ENCODE measurements at regions not wholly inside any gene's neighbourhood (a gene's known extent, or its start where the extent isn't known, plus 50 kb on each side); places are given as distances from the start of the nearest gene placed in this dataset.
"Not testable (repeated sequence)": the region's sequence is repeated elsewhere in the genome, so short reads cannot be mapped to it uniquely, and the experiment has no call there.

DNA sequence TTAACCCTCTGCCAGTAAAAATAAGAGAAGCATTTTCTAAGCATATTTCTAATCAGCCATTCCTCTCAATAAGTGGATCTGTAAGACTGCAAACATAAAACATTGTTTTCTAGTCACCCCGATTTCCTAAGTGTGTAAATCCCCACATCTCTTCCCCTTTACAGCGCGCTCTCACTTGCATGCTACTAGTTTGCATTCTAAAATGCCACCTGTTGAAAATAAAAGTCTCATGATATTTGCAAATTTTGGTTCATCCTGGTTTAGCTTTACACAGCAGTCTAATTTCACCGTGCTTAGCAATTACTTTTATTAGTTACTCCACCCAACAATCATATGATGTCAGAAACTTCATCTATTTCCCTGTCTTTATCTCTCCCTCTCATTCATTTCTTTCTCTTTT lies 1230.7 kb upstream of the ZEB2 start:
- no peak for DNase-seq

DNA sequence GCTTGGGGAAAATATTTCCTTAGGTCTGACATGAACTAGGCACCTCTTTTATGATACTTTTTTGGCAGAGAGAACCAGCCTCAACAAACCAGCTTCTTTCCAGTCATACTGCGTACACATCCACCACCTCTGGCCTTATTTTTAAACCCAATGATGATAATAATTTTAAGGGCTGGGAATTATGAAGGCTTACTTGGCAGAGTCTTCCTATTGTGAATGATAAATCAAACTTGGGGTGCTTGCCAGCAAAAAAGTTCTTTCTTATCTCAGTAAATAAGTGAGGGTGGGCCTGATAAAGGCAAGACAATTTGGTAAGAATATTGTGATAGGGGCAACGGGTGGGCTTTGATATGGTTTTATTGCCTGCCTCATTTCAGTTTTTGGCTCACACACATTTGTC lies 1230.2 kb upstream of the ZEB2 start:
- no peak for DNase-seq

DNA sequence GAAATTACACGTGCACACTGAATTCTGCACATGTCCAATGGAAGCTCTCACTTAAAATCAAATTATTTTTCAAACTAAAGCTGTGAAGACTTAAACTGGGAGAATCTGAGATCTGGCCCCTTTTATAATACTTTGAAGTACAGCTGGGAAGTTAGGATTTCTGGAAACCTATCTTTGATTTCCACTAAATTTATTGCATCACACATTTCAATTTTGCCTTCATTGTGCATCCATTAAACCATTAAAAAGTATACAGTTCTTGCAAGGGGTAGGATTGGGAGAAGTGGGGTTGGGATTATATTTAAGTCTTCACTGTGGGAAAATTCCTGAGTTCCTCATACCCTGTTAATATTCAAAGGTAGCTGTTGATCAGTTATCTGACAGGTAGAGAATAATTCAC lies 1229.6 kb upstream of the ZEB2 start:
- no peak for DNase-seq

DNA sequence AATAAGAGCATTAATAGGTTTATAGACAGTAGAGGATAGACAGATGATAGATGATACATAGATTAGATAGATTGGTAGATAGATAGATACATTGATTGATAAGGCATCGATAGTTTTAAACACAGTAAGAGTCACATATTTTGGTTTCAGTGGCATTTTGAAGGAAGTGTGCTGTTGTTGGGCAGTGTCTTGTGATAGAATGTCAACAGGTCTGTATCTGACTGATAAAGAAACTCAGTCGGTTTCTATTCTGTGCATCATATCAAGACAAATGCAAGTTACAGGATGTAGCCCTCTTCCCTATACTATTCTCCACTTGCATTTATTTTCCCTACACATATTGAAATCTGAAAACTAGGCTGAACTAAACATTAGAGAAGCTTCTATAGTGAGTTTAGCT lies 1229.0 kb upstream of the ZEB2 start:
- DNase-seq = no peak

DNA sequence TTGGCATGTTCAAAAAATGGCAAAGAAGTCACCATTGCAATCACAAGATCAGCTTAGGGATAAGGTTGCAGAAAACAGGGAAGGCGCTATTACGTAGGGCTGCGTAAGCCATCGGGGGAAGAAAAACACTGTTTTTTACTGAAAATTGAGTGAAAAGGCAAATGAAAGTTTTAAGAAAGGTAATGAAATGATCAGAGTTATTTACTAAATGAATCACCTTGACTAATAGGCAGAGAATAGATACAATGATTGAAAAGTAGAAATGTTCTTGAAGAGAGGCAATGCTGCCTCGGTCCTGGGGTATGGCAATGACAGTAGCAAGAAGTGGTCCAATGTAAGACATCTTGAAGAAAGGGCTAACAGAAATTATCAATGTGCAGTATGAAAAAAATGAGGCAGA lies 1227.8 kb upstream of the ZEB2 start:
- DNase-seq = no peak

DNA sequence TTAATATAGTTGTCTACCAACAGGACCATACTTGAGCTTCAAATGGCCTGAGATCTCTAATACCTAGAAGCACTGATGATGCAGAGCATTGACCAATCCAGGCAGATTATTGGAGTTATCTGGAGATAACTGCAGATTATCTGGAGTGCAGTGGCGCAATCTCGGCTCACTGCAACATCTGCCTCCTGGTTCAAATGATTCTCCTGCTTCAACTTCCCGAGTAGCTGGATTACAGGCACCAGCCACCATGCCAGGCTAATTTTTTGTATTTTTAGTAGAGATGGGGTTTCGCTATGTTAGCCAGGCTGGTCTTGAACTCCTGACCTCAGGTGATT lies 1225.4 kb upstream of the ZEB2 start:
- not testable (repeated sequence) for DNase-seq

DNA sequence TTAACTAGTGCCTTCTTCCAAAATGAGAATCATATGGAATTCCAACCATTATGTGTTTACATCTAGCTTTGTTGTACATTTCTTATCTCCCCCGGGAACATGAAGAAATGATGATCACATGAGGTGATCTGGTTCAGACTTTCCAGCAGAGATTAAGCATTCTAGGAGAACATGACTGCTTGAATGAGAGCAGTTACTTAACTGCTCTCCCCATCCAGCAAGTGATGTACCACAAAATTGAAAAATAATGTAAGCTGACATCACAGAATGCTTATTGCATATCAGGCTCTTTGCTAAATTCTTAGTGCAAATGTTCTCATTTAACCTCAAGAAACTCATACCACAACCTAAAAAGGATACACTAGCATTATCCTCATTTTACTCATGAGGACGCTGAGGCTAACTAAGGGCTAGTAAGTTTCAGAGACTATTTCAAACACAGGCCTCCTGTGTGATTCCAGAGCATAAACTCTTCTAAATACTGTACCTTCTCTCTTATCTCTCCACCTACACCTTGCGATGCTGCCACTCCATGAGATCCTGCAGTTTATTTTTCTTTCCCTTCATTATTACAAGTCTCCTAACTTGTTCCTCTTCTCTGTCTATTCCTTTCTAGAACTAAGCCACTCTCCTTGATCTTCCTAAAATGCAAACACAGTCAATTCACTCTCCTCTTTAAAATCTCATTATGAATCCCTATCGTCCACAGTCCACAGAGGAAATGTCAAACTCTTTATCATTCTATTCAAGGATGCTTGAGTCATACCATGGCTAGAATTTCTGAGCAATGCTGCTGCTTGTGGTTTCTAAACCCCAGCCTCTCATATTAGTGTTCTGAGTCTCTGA lies 1224.8 kb upstream of the ZEB2 start:
- no peak for DNase-seq

DNA sequence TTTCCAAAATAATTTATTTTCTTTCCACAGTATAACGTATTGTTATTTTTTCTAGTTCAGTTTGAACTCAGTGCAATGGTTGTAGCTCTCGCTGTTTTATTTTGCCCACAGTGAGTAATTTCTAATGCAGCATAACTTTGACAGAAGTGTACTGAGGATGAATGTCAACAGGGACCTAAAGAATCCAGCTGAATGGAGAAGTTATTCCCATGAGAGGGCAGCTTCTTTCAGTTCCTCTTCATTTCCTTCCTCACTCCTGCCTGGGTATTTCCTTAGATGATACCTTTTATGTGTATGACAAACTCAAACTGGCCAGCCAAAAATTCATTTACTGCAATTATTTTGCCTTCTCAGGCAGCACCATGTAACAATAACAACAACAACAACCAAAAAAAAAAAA lies 1223.1 kb upstream of the ZEB2 start:
- DNase-seq = peak; percentile 8

DNA sequence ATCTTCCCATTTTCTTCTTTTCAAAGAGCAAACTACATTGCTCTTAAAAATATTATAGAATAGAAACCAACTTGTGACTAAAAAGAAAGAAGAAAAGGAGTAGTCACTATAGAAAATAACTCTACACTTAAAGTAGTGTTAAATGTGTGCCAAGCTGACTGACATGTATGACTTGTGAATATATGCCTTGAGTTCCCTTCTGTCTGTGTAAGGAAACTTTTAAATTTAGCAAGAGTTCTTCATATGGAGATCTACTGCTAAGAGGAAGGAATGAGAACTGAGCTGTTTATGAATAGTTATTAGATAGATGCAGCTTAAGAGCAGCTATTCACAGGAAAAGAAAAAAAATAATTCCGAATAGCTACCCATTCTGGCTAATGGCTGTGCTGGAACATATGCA lies 1221.7 kb upstream of the ZEB2 start:
- DNase-seq = no peak

DNA sequence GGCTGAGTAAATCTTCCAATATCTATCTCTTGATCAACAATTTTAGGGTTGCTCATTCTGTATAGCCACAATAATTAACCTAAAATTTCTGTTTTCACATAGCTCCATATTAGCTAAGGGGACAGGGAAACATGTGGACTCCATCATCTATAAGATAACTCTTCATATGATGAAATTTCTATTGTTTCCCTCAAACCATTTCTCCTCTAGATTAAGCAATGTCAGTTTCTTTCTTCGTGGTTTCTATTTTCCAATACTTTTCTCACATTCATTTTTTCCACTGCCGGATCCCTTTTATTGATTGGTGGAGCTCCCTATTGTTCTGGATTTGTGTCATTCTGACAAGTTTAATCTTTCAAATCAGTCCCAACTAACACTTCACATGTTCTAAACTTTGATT lies 1221.3 kb upstream of the ZEB2 start:
- no peak for DNase-seq

DNA sequence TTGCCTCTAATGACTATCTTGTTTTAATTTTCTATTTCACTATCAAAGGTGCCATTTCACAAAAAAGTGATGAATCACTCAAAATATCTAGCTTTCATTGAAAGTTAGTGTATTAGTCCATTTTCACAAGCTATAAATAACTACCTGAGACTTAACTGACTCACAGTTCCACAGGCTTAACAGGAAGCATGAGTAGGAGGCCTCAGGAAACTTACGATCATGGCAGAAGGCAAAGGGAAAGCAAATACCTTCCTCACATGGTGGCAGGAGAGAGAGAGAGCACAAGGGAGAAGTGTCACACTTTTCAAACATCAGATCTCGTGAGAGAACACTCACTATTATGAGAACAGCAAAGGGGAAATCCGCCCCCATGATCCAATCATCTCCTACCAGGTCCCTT lies 1220.4 kb upstream of the ZEB2 start:
- DNase-seq = no peak

DNA sequence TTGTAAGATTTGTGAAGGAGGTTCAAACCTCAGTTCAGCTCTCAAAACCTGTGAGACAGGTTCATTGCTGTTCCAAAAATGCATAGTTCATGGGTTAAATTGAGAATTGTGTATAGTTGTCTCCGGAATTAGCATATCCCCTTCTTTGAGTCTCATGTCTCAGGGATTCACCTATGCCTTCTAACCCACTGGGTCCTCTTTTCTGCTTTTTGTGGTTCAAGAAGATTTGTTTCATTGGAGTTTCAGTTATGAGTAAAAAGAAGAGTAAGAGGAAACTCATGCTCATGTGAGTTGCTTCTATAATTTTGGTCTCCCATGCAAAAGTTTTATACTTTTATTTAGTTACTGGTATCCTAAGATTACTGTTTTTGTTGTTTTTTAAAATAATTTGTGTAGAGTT lies 1219.8 kb upstream of the ZEB2 start:
- no peak for DNase-seq

DNA sequence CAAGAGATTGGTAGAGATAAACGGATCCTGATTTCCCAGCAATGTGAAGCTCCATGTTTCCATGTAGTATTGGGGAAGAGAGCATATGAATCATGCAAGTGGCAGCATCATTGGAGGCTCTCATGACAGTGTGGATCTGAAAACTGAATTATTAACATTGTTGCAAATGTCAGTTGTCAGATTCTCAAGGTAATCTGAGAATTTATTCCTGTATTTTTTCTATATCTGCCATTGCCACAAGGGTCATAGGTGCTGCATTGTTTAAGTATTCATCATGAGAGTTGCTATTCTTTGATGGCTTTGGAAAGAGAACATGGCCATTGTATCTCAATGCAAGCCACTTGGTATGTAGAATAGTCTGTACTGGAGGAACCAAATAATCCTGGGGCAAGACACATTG lies 1217.0 kb upstream of the ZEB2 start:
- DNase-seq = no peak

DNA sequence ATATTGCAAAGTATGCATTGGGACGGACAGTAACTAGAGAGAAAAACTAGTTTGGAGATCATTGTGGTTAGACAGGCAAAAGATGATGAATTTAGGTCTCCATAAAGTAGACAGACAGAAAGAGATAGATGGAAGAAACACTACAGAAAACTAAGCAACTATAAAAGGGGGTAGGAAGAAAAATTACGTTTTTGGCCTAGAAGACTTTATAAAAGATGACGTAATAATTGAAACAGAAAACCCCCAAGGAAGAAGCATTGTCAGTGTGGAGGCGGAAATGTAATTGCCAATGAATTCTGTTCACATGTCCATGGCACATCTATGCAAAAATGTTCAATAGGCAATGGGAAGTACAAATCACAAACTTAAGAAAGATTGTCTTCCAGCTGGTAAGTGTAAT lies 1211.5 kb upstream of the ZEB2 start:
- DNase-seq = no peak

DNA sequence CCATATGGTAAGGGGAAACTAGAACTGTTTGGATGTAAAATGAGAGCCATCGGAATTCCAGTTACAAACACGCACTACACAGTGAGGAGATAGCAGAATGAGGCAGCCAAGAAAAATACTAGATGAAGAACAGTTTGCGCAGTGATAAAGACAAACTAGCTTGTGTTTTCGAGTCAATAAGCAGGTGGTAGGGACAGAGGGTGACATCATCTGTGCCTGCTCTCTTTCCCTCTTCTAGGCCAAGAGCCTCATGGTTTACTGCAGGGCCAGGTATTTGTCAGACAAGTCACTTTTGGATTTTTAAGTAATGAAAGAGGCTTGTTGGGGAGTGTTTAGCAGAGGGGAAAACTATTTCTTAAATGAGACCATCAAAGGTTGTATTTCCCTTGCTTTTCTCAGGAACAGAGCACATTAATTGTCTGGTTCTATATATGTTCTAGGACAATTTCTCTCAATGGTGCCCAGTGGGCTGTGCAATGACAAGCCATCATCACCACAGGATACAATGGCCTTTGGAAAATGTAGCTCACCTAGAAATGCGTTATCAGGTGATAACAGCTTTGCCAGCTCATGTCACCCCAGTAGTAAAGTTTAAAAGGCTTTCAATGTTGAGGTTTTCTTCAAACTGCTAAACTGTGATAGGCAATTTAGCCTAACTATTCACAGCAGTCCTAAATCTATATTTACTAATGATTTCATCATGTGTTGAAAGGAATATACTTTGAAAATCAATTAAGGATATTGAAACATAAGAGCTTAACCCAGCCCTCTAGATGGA lies 1210.3 kb upstream of the ZEB2 start:
- no peak for DNase-seq

DNA sequence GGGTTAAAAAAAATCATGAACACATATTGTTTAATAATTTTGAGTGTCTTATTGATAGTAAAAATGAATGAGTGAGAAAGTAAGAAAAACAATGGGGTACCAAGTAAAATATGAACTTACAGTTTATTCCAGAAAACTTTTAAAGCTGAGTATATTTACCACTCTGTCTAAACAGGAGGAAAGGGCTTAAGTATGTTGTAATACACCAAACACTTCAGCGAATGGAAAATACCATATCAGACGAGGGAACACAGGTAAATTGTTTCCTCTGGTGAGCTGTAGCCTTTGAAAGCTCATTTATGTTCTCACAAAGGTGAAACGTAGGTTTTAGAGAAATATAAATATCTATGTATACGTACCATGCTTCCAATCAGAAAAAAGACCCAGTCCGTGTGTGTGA lies 1209.6 kb upstream of the ZEB2 start:
- DNase-seq = no peak

DNA sequence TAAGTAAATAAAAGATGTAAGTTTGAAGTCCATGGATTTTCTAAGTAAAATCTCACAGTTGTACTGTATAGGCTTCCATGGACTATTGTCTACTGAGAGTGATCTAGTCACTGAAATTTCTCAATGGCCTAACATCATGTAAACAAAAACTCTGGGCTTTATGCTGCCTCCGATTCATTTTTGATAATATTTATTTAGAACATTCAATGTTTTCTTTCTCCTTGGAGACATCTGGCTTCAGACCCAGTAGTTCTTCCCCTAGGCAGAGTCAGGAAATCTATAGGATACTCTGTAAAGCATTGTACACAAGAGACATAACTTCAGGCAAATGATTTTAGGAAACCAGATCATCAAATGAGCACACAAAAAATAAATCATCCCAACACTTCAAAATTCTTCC lies 1208.6 kb upstream of the ZEB2 start:
- no peak for DNase-seq

DNA sequence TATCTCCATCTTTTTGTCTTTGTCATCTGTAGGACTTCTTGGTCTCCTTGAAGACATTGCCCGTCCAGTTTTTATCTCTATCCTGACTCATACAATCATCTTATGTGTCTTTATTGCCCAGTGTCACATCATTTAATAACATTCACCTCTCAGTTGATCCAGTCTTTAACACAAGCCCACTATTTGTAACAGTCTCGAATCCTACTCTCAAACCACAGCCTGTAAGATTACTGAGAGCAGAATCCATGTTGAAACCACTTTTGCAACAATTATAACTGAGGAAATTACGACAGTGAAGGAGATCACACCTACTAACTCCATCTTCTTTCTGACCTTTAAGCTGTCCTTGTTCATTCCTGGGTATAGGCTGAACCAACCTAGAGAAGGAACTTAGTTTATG lies 1206.0 kb upstream of the ZEB2 start:
- no peak for DNase-seq

DNA sequence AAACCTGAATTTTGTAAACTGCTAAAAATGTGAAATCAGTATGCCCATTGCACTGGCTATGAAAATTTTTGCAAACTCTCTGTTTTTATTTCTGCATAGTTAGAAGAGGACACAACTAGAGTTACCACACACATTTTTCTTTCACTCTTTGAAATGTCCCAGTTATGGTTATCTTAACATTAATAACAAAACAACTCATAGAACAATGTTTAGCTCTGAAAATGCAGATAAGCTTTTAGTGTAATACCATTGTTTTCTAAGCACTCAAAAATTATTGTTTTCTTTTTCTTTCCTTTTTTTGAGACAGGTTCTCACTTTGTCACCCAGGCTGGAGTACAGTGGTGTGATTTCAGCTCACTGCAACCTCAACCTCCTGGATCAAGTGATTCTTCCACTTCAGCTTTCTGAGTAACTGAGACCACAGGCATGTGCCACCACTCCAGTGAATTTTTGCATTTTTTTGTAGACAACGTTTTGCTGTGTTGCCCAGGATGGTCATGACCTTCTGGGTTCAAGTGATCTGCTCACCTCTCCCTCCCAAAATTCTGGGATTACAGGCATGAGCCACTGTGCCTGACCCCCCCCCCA lies 1204.5 kb upstream of the ZEB2 start:
- DNase-seq = no peak

DNA sequence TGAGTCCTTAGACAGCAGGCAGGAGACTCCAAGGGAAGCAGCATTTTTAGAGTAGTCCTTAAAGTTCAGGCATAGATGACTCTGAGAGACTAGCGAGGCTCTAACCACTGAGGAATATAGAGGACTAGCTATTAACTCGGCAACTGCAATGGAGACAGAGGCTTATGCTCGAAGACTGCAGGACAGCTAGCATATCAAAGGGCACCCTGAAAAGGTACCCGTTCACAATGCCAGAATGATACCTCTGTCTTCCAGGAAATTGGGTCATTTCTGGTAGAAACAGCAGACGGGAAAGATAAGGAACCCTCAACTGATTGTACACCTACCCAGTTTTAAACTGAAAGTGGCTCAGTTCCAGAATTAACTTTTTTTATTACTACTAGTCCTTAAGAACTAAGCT lies 1204.0 kb upstream of the ZEB2 start:
- no peak for DNase-seq

DNA sequence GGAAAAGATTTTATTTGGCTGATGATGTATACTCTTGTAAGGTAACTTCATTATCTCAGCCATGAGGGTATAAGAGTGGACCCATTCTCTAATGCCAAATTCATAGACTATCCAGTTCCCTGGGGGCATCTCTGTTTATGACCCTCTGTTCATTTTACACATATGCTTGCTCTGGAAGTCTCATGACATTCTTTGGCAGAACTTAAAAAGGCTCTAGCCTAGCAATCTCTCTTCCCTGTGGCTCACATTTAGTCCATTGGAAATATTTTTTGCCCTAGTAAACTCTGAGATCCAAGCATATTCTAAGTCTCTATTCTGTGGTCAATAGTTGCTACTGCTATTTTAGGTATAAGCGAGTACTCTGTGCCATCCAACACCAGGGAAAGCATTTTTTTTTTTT lies 1201.8 kb upstream of the ZEB2 start:
- DNase-seq = no peak

DNA sequence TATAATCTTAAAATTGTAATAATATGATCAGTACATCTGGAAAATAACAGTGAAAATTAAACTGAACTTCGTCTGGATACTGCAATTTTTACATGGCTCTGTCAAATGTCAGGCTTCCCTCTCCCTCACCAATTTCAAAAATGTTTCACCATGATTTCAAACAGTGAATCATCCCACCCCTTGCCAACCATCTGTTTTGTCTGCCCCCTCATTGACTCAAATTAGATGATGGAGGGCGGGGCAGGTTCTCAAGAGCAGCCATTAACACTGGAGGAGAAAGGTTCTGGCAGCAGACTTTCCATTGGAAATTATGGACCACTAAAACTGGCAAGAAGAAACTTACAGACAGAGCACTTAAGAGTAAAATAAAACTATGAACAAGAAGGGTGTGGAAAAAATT lies 1195.7 kb upstream of the ZEB2 start:
- no peak for DNase-seq

DNA sequence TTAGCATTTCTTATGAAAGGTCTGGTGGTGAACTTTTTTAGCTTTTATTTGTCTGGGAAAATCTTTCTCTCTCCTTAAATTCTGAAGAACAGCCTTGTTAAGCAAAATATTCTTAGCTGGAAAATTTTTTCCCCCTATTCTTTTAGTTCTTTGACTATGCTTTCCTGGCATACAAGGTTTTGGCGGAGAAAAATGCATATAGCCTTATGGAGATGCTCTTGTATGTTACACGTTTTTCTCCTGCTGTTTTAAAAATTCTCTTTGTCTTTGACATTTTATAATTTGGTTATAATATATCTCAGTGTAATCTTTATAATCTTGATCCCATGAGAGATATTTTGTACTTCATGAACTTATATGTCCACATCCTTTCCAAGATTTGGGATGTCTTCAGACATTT lies 1190.4 kb upstream of the ZEB2 start:
- no peak for DNase-seq

DNA sequence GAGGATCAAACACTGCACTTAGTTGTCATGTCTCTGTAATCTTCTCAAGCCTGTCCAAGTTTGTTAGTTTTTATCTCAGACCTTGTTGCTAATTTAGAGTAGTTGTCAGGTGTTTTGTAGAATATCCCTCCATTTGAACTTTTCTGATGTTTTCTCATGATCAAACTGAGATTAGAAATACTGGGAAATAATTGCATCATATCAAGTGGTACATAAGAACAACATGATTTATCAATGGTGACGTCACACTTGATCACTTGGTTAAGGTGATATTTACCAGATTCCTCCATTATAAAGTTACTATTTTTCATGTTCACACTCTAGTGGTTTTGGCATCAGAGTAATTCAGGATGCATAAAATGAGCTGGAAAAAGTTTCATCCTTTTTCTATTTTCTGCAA lies 1182.4 kb upstream of the ZEB2 start:
- DNase-seq = no peak

Measured in CD4-positive, alpha-beta T cell treated with Interleukin-21 for 1 hour (primary cell).